ENCODE measurements at regions not wholly inside any gene's neighbourhood (a gene's known extent, or its start where the extent isn't known, plus 50 kb on each side); places are given as distances from the start of the nearest gene placed in this dataset.

DNA sequence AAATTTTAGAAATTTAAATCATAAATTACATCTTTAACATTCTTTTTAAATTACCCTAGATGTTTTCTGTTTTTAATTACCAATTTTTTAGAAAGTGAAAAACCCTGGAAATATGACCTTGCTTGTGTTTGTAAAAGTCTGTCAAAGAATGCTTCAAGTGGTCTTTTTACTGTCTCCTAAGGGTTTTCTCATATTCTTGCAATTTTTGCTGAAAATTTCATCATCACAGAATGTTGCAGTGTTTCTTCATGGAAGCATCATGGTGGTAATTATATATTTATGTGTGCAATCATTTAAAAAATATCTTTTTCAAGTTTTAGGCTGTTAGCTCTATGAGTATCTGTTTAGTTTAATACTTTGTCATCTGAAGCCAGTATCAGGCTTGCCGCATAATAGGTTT, 178.2 kb downstream of the HDGFL1 start:
- TF ChIP-seq, protein P1, sequence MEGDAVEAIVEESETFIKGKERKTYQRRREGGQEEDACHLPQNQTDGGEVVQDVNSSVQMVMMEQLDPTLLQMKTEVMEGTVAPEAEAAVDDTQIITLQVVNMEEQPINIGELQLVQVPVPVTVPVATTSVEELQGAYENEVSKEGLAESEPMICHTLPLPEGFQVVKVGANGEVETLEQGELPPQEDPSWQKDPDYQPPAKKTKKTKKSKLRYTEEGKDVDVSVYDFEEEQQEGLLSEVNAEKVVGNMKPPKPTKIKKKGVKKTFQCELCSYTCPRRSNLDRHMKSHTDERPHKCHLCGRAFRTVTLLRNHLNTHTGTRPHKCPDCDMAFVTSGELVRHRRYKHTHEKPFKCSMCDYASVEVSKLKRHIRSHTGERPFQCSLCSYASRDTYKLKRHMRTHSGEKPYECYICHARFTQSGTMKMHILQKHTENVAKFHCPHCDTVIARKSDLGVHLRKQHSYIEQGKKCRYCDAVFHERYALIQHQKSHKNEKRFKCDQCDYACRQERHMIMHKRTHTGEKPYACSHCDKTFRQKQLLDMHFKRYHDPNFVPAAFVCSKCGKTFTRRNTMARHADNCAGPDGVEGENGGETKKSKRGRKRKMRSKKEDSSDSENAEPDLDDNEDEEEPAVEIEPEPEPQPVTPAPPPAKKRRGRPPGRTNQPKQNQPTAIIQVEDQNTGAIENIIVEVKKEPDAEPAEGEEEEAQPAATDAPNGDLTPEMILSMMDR (IDR thresholded peaks at IDR 0.05) = no peak
- no peak for TF ChIP-seq EZH2 (IDR thresholded peaks at IDR 0.05)
- no peak for TF ChIP-seq EZH2phosphoT487 (IDR thresholded peaks at IDR 0.05)

All from neural progenitor cell (in vitro differentiated cells).